GM12873 (cell line): ENCODE measurements at regions not wholly inside any gene's neighbourhood (a gene's known extent, or its start where the extent isn't known, plus 50 kb on each side); places are given as distances from the start of the nearest gene placed in this dataset.

Experiments used
- CTCF ChIP-seq: IDR thresholded peaks from 2 replicates; pipeline ENCODE4 v1.5.1; 2012; ENCODE audit warnings: low read depth, mild to moderate bottlenecking, moderate library complexity, low read length, control low read depth; ENCODE audit not compliant: insufficient read depth; ENCODE audit errors: missing control alignments

GRCh38 chr4:83876047-83876446 lies 340.1 kb downstream of the GPAT3 start:
- no peak for TF ChIP-seq CTCF

- no peak for TF ChIP-seq CTCF
These were observed 339.5 kb downstream of the GPAT3 start for GRCh38 chr4:83875437-83875836.

DNA sequence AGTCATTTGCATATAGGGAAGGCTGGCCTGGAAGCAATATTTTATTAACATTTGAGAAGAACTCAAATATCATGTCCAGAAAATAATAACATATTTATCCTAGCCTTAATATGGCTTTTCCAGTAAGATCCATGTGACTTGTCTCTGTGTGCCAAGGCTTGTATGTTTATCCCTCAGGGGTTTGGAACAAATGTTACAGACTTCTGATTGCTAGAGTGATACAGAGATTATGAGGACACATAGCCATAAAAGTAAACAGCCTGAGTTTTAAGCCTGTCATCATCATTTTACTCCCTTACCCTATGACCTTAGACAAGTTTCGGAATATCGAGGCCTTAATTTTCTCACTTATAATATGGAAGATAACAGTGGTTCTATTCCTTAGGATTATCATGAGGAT lies 338.1 kb downstream of the GPAT3 start:
- no peak for TF ChIP-seq CTCF

- TF ChIP-seq CTCF = no peak
These were observed 334.5 kb downstream of the GPAT3 start for GRCh38 chr4:83870328-83870950.

DNA sequence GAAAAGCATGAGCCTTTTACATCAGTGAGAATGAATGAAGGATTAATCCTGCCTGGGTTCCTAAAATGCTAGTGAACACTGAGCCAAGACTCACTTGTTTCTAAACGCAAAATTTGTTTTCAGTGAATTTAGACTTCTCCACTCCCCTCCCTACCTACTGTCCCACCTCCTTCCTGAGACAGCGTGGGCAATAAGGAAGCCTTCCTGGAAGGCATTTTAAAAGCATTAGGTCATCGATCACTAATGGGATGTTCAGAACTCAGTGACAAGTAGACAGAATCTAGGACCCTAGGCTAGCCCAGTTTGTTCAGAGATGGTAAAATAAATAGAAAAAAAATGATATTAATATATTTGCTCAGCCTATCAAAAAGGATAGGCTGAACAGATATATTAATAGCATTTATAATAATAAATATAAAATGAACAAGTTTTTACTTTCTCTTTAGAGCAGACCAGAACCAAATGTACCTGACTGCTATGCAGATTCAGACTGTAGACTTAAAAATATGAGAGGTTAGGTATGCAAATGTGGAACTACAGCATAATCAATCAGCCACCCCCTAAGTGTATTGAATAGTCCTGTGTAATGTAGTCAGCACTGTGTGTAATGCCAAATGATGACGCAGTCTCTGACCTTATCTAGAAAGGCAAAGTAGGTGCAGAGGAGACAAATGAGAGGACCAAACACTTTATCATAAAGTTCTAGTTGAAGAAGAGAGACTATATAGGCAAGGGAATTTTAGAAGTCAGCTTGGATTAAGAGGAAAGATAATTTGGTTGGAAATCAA lies 331.1 kb downstream of the GPAT3 start:
- no peak for TF ChIP-seq CTCF

GRCh38 chr4:83865417-83866150 lies 329.7 kb downstream of the GPAT3 start:
- no peak for TF ChIP-seq CTCF
